ENCODE measurements at regions not wholly inside any gene's neighbourhood (a gene's known extent, or its start where the extent isn't known, plus 50 kb on each side); places are given as distances from the start of the nearest gene placed in this dataset.

DNA sequence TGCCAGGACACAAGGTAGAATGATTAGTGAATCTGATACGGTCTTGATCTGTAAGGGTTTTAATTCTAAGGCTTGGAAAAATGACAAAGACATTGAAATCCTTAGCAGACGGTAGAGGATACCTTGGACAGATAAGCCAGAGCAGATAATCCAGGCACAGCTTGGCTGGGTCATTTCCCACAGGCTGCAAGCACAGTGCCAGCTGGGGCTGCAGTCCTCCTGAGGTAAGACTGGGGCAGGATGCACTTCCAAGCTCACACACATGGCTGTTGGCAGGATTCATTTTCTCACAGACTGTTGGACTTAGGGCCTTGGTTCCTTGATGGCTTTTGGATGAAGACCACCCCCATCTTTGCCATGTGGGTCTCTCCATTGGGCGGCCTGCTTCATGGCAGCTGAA is 63.2 kb upstream of the BMPER start:
- WGBS = 71% methylated on average over 3 of the region's 3 CpGs
- Histone ChIP-seq H3K4me1 (no peaks in the 10 kb centered on the region), H3K27me3 (no peaks in the 10 kb centered on the region), H3K27ac (no peak overlapping the region), H3K36me3 (no peaks in the 10 kb centered on the region), H3K9me3 (no peaks in the 10 kb centered on the region), H3K4me3 (no peak overlapping the region)
- no peak for TF ChIP-seq POLR2AphosphoS5 (IDR thresholded peaks at IDR 0.05)
- no peak for TF ChIP-seq POLR2A (IDR thresholded peaks at IDR 0.05)
- no peak for TF ChIP-seq EP300 (IDR thresholded peaks at IDR 0.05)
- no peak for TF ChIP-seq CTCF (IDR thresholded peaks at IDR 0.05)
- DNase-seq (ENCODE audit: low spot score in 2 of 2) = no peak

- Histone ChIP-seq H3K27me3 (no peaks in the 10 kb centered on the region), H3K36me3 (no peaks in the 10 kb centered on the region), H3K27ac (no peak overlapping the region), H3K4me3 (no peak overlapping the region), H3K9me3 (no peaks in the 10 kb centered on the region), H3K4me1 (no peaks in the 10 kb centered on the region)
- DNase-seq (ENCODE audit: low spot score in 2 of 2) = no peak
- TF ChIP-seq CTCF (IDR thresholded peaks at IDR 0.05) (no peak), POLR2AphosphoS5 (IDR thresholded peaks at IDR 0.05) (no peak), EP300 (IDR thresholded peaks at IDR 0.05) (no peak), POLR2A (IDR thresholded peaks at IDR 0.05) (no peak)
- 80% methylated on average over 8 of the region's 11 CpGs for WGBS
Observed at GRCh38 chr7:33845991-33846509, 59.3 kb upstream of the BMPER start.

GRCh38 chr7:33849004-33849403 is 56.3 kb upstream of the BMPER start:
- H3K4me1 ChIP-seq = no peaks in the 10 kb centered on the region
- TF ChIP-seq POLR2A (IDR thresholded peaks at IDR 0.05) = no peak
- H3K9me3 ChIP-seq = no peaks in the 10 kb centered on the region
- no peak overlapping the region for H3K27ac ChIP-seq
- H3K4me3 ChIP-seq = no peak overlapping the region
- WGBS = 94% methylated on average over 2 of the region's 2 CpGs
- H3K27me3 ChIP-seq = no peaks in the 10 kb centered on the region
- DNase-seq (ENCODE audit: low spot score in 2 of 2) = no peak
- H3K36me3 ChIP-seq = no peaks in the 10 kb centered on the region

GRCh38 chr7:33849971-33850559 is 55.3 kb upstream of the BMPER start:
- Histone ChIP-seq H3K9me3 (no peaks in the 10 kb centered on the region), H3K27ac (no peak overlapping the region), H3K27me3 (no peaks in the 10 kb centered on the region), H3K4me3 (no peak overlapping the region), H3K36me3 (no peaks in the 10 kb centered on the region), H3K4me1 (no peaks in the 10 kb centered on the region)
- no peak for DNase-seq (ENCODE audit: low spot score in 2 of 2)
- WGBS = 96% methylated on average over 3 of the region's 3 CpGs
- no peak for TF ChIP-seq POLR2AphosphoS5 (IDR thresholded peaks at IDR 0.05)
- TF ChIP-seq CTCF (IDR thresholded peaks at IDR 0.05) = no peak
- TF ChIP-seq EP300 (IDR thresholded peaks at IDR 0.05) = no peak
- no peak for TF ChIP-seq POLR2A (IDR thresholded peaks at IDR 0.05)

GRCh38 chr7:33850768-33851167 is 54.6 kb upstream of the BMPER start:
- WGBS = 56% methylated on average over 1 of the region's 1 CpG

More at GRCh38 chr7:33850768-33851167, 54.6 kb upstream of the BMPER start:
- DNase-seq (ENCODE audit: low spot score in 2 of 2) = no peak
- Histone ChIP-seq H3K4me1 (no peaks in the 10 kb centered on the region), H3K9me3 (no peaks in the 10 kb centered on the region), H3K4me3 (no peak overlapping the region), H3K27me3 (no peaks in the 10 kb centered on the region), H3K27ac (no peak overlapping the region), H3K36me3 (no peaks in the 10 kb centered on the region)
- TF ChIP-seq POLR2A (IDR thresholded peaks at IDR 0.05) (no peak), EP300 (IDR thresholded peaks at IDR 0.05) (no peak), CTCF (IDR thresholded peaks at IDR 0.05) (no peak)

Data from suprapubic skin (tissue), 4 donors.